Uterus (tissue), 2 donors: ENCODE measurements at regions not wholly inside any gene's neighbourhood (a gene's known extent, or its start where the extent isn't known, plus 50 kb on each side); places are given as distances from the start of the nearest gene placed in this dataset.

Experiments used
- POLR2A ChIP-seq, 2 donors: fragments of 450-650 bp; IDR thresholded peaks; one replicate each; pipeline ENCODE4 v1.6.1; 2016; ENCODE audit warnings: antibody characterized with exemption in 2 of 2, mild to moderate bottlenecking in 1 of 2, moderate library complexity in 1 of 2
- TF ChIP-seq, protein P1 (sequence below), 4 experiments: fragments of 200-600 bp in 2 of 4; fragments of 450-650 bp in 2 of 4; sonication (generic) in 2 of 4; IDR thresholded peaks; one replicate each; pipeline ENCODE4 v1.5.1; 2016 to 2019; ENCODE audit warnings: antibody characterized with exemption in 4 of 4, mild to moderate bottlenecking in 2 of 4, moderate library complexity in 1 of 4

GRCh38 chr2:234805836-234806235 is 146.0 kb upstream of the SH3BP4 start:
- TF ChIP-seq, protein P1, sequence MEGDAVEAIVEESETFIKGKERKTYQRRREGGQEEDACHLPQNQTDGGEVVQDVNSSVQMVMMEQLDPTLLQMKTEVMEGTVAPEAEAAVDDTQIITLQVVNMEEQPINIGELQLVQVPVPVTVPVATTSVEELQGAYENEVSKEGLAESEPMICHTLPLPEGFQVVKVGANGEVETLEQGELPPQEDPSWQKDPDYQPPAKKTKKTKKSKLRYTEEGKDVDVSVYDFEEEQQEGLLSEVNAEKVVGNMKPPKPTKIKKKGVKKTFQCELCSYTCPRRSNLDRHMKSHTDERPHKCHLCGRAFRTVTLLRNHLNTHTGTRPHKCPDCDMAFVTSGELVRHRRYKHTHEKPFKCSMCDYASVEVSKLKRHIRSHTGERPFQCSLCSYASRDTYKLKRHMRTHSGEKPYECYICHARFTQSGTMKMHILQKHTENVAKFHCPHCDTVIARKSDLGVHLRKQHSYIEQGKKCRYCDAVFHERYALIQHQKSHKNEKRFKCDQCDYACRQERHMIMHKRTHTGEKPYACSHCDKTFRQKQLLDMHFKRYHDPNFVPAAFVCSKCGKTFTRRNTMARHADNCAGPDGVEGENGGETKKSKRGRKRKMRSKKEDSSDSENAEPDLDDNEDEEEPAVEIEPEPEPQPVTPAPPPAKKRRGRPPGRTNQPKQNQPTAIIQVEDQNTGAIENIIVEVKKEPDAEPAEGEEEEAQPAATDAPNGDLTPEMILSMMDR (IDR thresholded peaks at IDR 0.05), result no peak
- no peak for TF ChIP-seq POLR2A (IDR thresholded peaks at IDR 0.05)
